ACC112 (cell line): ENCODE measurements at regions not wholly inside any gene's neighbourhood (a gene's known extent, or its start where the extent isn't known, plus 50 kb on each side); places are given as distances from the start of the nearest gene placed in this dataset.
"Not testable (repeated sequence)": the region's sequence is repeated elsewhere in the genome, so short reads cannot be mapped to it uniquely, and the experiment has no call there.

Experiments
- H2AFZ ChIP-seq: fragments of 200-600 bp; sonication (generic); one replicate; pipeline ENCODE4 v1.6.0; 2017; ENCODE audit warnings: antibody characterized with exemption, low read length; ENCODE audit not compliant: unreplicated experiment
- H3K27ac ChIP-seq: fragments of 200-600 bp; sonication (generic); 2 replicates; pipeline ENCODE4 v1.5.1; 2014; ENCODE audit warnings: low read depth, mild to moderate bottlenecking, antibody characterized with exemption, low read length, moderate library complexity
- H3K27me3 ChIP-seq: fragments of 200-600 bp; sonication (generic); 2 replicates; pipeline ENCODE4 v1.6.1; 2014; ENCODE audit warnings: mild to moderate bottlenecking, antibody characterized with exemption, low read length, moderate library complexity, mixed read lengths; ENCODE audit not compliant: insufficient read depth
- H3K36me3 ChIP-seq: fragments of 200-600 bp; sonication (generic); 2 replicates; pipeline ENCODE4 v1.6.1; 2016; ENCODE audit warnings: mild to moderate bottlenecking, antibody characterized with exemption, low read length, moderate library complexity, mixed read lengths; ENCODE audit not compliant: insufficient read depth
- H3K4me1 ChIP-seq: fragments of 200-600 bp; sonication (generic); one replicate; pipeline ENCODE4 v1.6.1; 2016; ENCODE audit warnings: low read length, mixed read lengths; ENCODE audit not compliant: insufficient read depth, unreplicated experiment, control insufficient read depth
- H3K4me3 ChIP-seq: fragments of 200-600 bp; sonication (generic); 2 replicates; pipeline ENCODE4 v1.5.1; 2014; ENCODE audit warnings: mild to moderate bottlenecking, low read depth, low read length
- H3K79me2 ChIP-seq: fragments of 200-600 bp; sonication (generic); one replicate; pipeline ENCODE4 v1.6.0; 2016; ENCODE audit warnings: low read length; ENCODE audit not compliant: control insufficient read depth, unreplicated experiment, insufficient read depth

- peaks cover 7% of the 10 kb centered on the region for H3K4me1 ChIP-seq
- H3K27me3 ChIP-seq: no peaks in the 10 kb centered on the region
- no peak overlapping the region for H3K27ac ChIP-seq
- H2AFZ ChIP-seq: no peak overlapping the region
- no peak overlapping the region for H3K4me3 ChIP-seq
- no peaks in the 10 kb centered on the region for H3K79me2 ChIP-seq
- H3K36me3 ChIP-seq: no peaks in the 10 kb centered on the region
Measured at GRCh38 chr10:22846294-22846693, 81.6 kb upstream of the ARMC3 start.

GRCh38 chr10:22839639-22840038 lies 88.2 kb upstream of the ARMC3 start:
- no peaks in the 10 kb centered on the region for H3K27me3 ChIP-seq
- H3K4me1 ChIP-seq: peaks cover 7% of the 10 kb centered on the region
- no peaks in the 10 kb centered on the region for H3K36me3 ChIP-seq
- no peak overlapping the region for H3K4me3 ChIP-seq
- H3K79me2 ChIP-seq: no peaks in the 10 kb centered on the region
- H3K27ac ChIP-seq: no peak overlapping the region
- H2AFZ ChIP-seq: no peak overlapping the region

GRCh38 chr10:22837771-22838170 lies 90.1 kb upstream of the ARMC3 start:
- no peak overlapping the region; the same call in 1 of the 2 replicates for H3K27ac ChIP-seq
- H3K4me3 ChIP-seq: no peak overlapping the region
- H3K4me1 ChIP-seq: peaks cover 7% of the 10 kb centered on the region
- no peaks in the 10 kb centered on the region for H3K36me3 ChIP-seq
- peak overlapping the region; percentile 77 for H2AFZ ChIP-seq
- H3K27me3 ChIP-seq: no peaks in the 10 kb centered on the region
- H3K79me2 ChIP-seq: no peaks in the 10 kb centered on the region

DNA sequence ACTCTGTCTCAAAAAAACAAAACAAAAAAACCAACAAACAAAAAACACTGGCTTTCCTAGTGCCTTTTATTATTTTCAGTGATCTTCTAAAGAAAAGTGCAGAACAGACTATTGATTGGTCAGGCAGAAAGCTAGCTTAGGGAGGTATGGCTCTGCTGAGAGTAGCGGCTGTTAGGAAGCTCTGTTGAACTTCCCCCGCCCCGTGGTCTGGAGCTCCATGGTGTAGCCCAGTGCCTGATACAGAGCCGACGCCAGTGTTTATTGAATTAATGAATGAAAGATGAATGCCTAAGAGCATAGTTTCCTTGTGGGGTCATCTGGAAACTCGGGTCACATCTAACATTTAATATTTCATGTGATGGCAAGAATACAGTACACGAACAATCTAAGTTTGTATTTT lies 90.5 kb upstream of the ARMC3 start:
- H3K79me2 ChIP-seq: no peaks in the 10 kb centered on the region
- peaks cover 7% of the 10 kb centered on the region for H3K4me1 ChIP-seq
- no peak overlapping the region; the same call in 1 of the 2 replicates for H3K27ac ChIP-seq
- no peaks in the 10 kb centered on the region for H3K36me3 ChIP-seq
- no peak overlapping the region for H3K4me3 ChIP-seq
- no peaks in the 10 kb centered on the region for H3K27me3 ChIP-seq
- peak overlapping the region; percentile 77 for H2AFZ ChIP-seq

DNA sequence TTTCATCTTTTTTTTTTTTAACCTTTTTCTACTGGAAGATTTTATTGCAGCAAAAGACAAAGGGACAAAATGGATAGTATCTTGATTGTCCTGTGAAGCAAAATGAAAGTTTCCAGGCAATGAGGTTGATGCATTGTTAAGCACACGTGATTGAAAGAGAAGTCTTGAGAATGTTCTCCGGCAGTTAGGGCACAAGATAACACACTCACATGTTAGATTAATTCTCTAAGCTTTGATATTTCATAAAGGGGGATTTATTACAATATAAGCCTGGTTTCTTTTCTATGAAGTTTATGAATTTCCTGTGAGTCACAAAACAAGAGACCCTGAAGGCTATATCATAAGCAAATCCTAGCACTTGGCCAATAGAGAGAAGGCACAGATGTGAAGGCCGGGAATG lies 93.4 kb upstream of the ARMC3 start:
- no peaks in the 10 kb centered on the region for H3K27me3 ChIP-seq
- H3K4me3 ChIP-seq: no peak overlapping the region
- H3K36me3 ChIP-seq: no peaks in the 10 kb centered on the region
- no peaks in the 10 kb centered on the region for H3K79me2 ChIP-seq
- peaks cover 7% of the 10 kb centered on the region for H3K4me1 ChIP-seq
- no peak overlapping the region for H3K27ac ChIP-seq
- no peak overlapping the region for H2AFZ ChIP-seq

- Histone ChIP-seq H3K27me3 (no peaks in the 10 kb centered on the region), H3K4me1 (peaks cover 13% of the 10 kb centered on the region), H3K27ac (no peak overlapping the region), H3K79me2 (no peaks in the 10 kb centered on the region), H3K4me3 (no peak overlapping the region), H2AFZ (no peak overlapping the region), H3K36me3 (no peaks in the 10 kb centered on the region)
Measured at GRCh38 chr10:22833781-22834180, 94.1 kb upstream of the ARMC3 start.

DNA sequence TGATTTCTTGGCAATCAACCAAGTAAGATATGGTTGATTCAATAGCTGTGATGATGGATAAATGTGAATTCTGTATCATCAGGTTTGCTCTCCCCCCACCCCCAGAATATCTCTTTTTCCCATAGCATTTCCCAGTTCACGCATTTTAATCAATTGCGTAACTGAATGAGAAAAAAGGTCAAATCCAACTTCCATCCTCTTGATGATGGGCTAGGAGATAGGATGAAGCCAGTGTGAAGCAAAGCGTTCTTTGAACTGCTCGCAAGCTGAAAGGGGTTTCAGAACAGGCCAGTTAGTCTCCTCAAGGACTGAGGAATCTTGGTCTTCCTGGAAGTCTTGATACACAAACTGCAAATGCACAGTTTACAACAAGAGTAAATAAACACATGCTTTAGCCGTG lies 94.5 kb upstream of the ARMC3 start:
- H3K4me1 ChIP-seq: peaks cover 17% of the 10 kb centered on the region
- no peak overlapping the region for H2AFZ ChIP-seq
- no peaks in the 10 kb centered on the region for H3K79me2 ChIP-seq
- no peak overlapping the region for H3K27ac ChIP-seq
- no peaks in the 10 kb centered on the region for H3K27me3 ChIP-seq
- no peak overlapping the region for H3K4me3 ChIP-seq
- no peaks in the 10 kb centered on the region for H3K36me3 ChIP-seq

GRCh38 chr10:22832851-22833250 lies 95.0 kb upstream of the ARMC3 start:
- Histone ChIP-seq H2AFZ (no peak overlapping the region), H3K27me3 (no peaks in the 10 kb centered on the region), H3K36me3 (no peaks in the 10 kb centered on the region), H3K4me3 (no peak overlapping the region), H3K79me2 (no peaks in the 10 kb centered on the region), H3K27ac (no peak overlapping the region), H3K4me1 (peaks cover 18% of the 10 kb centered on the region)

- H3K27ac ChIP-seq: no peak overlapping the region
- no peak overlapping the region for H3K4me3 ChIP-seq
- no peaks in the 10 kb centered on the region for H3K36me3 ChIP-seq
- H3K4me1 ChIP-seq: peaks cover 13% of the 10 kb centered on the region
- no peak overlapping the region for H2AFZ ChIP-seq
- H3K27me3 ChIP-seq: no peaks in the 10 kb centered on the region
- no peaks in the 10 kb centered on the region for H3K79me2 ChIP-seq
Measured at GRCh38 chr10:22832066-22832602, 95.7 kb upstream of the ARMC3 start.

- Histone ChIP-seq H3K36me3 (no peaks in the 10 kb centered on the region), H2AFZ (no peak overlapping the region), H3K27ac (no peak overlapping the region), H3K4me1 (peaks cover 13% of the 10 kb centered on the region), H3K79me2 (no peaks in the 10 kb centered on the region), H3K27me3 (no peaks in the 10 kb centered on the region), H3K4me3 (no peak overlapping the region)
Measured at GRCh38 chr10:22831586-22831985, 96.3 kb upstream of the ARMC3 start.

DNA sequence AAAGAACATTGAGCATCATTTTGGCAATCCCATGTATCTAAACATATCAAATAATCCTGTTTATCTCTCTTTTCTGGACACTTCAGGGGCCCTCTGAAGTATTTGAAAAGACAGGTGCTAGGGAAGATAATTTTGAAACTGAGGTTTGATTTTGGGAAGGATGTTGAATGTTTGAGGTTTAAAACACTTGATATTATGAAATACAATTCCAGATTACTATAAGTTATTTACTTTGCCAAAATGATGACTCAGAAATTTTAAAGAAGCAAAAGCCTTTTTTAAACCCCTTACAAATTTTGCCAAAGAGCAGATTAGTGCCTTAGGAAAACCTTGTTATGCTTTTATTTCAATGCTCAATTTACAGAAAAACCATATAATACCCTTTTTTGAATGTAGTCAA lies 99.1 kb upstream of the ARMC3 start:
- not testable (repeated sequence) for H2AFZ ChIP-seq, H3K79me2 ChIP-seq, H3K36me3 ChIP-seq, H3K4me3 ChIP-seq, H3K27ac ChIP-seq, H3K27me3 ChIP-seq
- H3K4me1 ChIP-seq: peaks cover 31% of the 10 kb centered on the region
